PC-9 (cell line): ENCODE measurements at regions not wholly inside any gene's neighbourhood (a gene's known extent, or its start where the extent isn't known, plus 50 kb on each side); places are given as distances from the start of the nearest gene placed in this dataset.

ENCODE experiments used
- BruUV-seq: library from RNA; stranded (reverse); fragments of 400-500 nt; replicated peaks from 2 replicates; lab custom pipeline; 2021; lab: Mats Ljungman, UMichigan
- CTCF ChIA-PET: fragments of 300-600 bp; sonication (Branson Sonifier 250); formaldehyde crosslinking; loops from one replicate; lab custom pipeline; 2022; ENCODE audit warnings: antibody characterized with exemption; lab: Charles Lee
- POLR2A ChIA-PET: fragments of 300-600 bp; sonication (Branson Sonifier 250); formaldehyde crosslinking; loops from one replicate; lab custom pipeline; 2022; ENCODE audit warnings: antibody characterized with exemption; ENCODE audit not compliant: unreplicated experiment; lab: Charles Lee
- DNase-seq, 2 experiments: peaks; one replicate each; pipeline versions ENCODE4 v3.0.0 to v3.0.0-alpha.2; 2015 to 2022; ENCODE audit warnings: mixed read lengths in 1 of 2
- H2AFZ ChIP-seq: fragments of 200-600 bp; sonication (generic); 2 replicates; pipeline ENCODE4 v1.8.1; 2017; ENCODE audit warnings: antibody characterized with exemption
- H3F3A ChIP-seq: fragments of 200-600 bp; sonication (generic); 2 replicates; pipeline ENCODE4 v1.8.1; 2017; ENCODE audit warnings: antibody characterized with exemption, mild to moderate bottlenecking, low read depth; ENCODE audit not compliant: insufficient read depth
- H3K27ac ChIP-seq: fragments of 200-600 bp; sonication (generic); 2 replicates; pipeline ENCODE4 v1.6.1; 2016; ENCODE audit warnings: mixed run types
- H3K27me3 ChIP-seq: fragments of 200-600 bp; sonication (generic); 2 replicates; pipeline ENCODE4 v1.6.1; 2016; ENCODE audit warnings: low read depth, mixed run types; ENCODE audit not compliant: insufficient read depth
- H3K36me3 ChIP-seq: fragments of 200-600 bp; sonication (generic); 2 replicates; pipeline ENCODE4 v1.6.1; 2016; ENCODE audit warnings: low read depth, mixed run types
- H3K4me1 ChIP-seq: fragments of 200-600 bp; sonication (generic); replicated peaks from 2 replicates; pipeline ENCODE4 v1.6.1; 2016; ENCODE audit warnings: mixed run types; ENCODE audit not compliant: insufficient read depth
- H3K4me2 ChIP-seq: fragments of 200-600 bp; sonication (generic); 2 replicates; pipeline ENCODE4 v1.6.1; 2017; ENCODE audit warnings: mixed run types
- H3K4me3 ChIP-seq: fragments of 200-600 bp; sonication (generic); 2 replicates; pipeline ENCODE4 v1.6.1; 2016; ENCODE audit warnings: mixed run types
- H3K79me2 ChIP-seq: fragments of 200-600 bp; sonication (generic); 2 replicates; pipeline ENCODE4 v1.6.1; 2017; ENCODE audit warnings: low read depth, mixed run types
- H3K9me2 ChIP-seq: fragments of 200-600 bp; sonication (generic); 2 replicates; pipeline ENCODE4 v1.8.1; 2017; ENCODE audit warnings: mild to moderate bottlenecking; ENCODE audit not compliant: insufficient read depth
- H3K9me3 ChIP-seq: fragments of 200-600 bp; sonication (generic); 2 replicates; pipeline ENCODE4 v1.8.1; 2016; ENCODE audit warnings: low read depth; ENCODE audit not compliant: insufficient read depth
- H4K20me1 ChIP-seq: fragments of 200-600 bp; sonication (generic); 2 replicates; pipeline ENCODE4 v1.8.1; 2017; ENCODE audit not compliant: insufficient read depth
- EZH2 ChIP-seq: fragments of 200-600 bp; sonication (generic); IDR thresholded peaks from 2 replicates; pipeline ENCODE4 v1.8.0; 2017; ENCODE audit warnings: antibody characterized with exemption, low read depth
- intact Hi-C: fragments of 100-400 bp; cut with micrococcal nuclease; formaldehyde crosslinking; loops from one replicate; pipeline ENCODE4 v1.10.0; 2022; ENCODE audit not compliant: unreplicated experiment
- TF ChIP-seq, protein P1 (sequence below): fragments of 200-600 bp; sonication (generic); conservative IDR thresholded peaks from 2 replicates; pipeline ENCODE4 v1.6.1; 2017; ENCODE audit warnings: mixed run types, antibody characterized with exemption, mild to moderate bottlenecking, moderate library complexity

DNA sequence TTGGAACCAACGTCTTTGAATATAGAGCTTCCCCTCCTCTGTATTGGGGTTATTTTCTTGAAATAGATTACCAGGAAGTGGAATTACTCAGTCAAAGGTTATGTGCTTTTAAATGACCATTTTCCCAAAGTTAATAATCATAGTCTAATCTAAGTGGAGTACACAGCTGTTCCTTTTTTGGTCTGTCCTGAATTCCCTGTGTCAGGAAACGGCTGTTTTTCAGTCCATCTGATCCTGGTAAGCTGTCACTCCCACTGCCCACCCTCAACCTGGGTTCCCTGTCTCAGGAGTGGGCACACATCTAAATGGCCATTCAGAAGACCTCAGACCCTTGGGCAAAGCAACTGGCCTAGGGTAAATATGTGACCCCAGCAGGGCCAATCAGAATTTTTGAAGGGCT lies 57.6 kb upstream of the KSR1 start:
- Histone ChIP-seq H3K27me3 (no peaks in the 10 kb centered on the region), H3F3A (no peaks in the 10 kb centered on the region), H2AFZ (no peak overlapping the region), H3K79me2 (no peaks in the 10 kb centered on the region), H3K36me3 (no peaks in the 10 kb centered on the region), H3K4me1 (peaks cover 7% of the 10 kb centered on the region), H3K4me2 (no peak overlapping the region), H3K27ac (no peak overlapping the region), H3K9me2 (no peaks in the 10 kb centered on the region), H3K4me3 (no peak overlapping the region), H4K20me1 (no peaks in the 10 kb centered on the region), H3K9me3 (peaks cover 10% of the 10 kb centered on the region; the same call in 1 of the 2 replicates)
- BruUV-seq = no TSS peak
- intact Hi-C loops = no loop called here
- ChIA-PET POLR2A (no interaction called here), CTCF (no interaction called here)
- DNase-seq = no peak
- TF ChIP-seq, protein P1, sequence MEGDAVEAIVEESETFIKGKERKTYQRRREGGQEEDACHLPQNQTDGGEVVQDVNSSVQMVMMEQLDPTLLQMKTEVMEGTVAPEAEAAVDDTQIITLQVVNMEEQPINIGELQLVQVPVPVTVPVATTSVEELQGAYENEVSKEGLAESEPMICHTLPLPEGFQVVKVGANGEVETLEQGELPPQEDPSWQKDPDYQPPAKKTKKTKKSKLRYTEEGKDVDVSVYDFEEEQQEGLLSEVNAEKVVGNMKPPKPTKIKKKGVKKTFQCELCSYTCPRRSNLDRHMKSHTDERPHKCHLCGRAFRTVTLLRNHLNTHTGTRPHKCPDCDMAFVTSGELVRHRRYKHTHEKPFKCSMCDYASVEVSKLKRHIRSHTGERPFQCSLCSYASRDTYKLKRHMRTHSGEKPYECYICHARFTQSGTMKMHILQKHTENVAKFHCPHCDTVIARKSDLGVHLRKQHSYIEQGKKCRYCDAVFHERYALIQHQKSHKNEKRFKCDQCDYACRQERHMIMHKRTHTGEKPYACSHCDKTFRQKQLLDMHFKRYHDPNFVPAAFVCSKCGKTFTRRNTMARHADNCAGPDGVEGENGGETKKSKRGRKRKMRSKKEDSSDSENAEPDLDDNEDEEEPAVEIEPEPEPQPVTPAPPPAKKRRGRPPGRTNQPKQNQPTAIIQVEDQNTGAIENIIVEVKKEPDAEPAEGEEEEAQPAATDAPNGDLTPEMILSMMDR = no peak
- no peak for TF ChIP-seq EZH2

DNA sequence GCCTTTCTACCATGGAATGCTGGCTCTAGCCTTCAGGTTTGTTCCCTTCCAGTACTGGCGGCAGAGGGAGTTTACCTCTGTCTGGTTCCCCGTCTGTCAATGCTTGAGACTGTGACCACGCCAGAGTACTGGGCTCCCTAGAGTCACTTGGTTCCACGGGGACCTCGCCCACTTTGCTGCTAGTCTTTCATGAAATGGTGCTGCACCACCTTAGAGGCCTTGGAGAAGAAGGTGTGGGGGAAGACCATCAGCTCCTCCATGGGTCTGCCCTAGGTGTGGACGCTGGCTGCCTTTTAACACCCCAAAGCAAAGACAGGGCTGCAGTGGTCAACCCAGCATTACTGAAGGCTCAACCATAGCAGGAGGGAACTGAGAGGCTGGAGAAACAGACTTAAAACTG lies 55.3 kb upstream of the KSR1 start:
- Histone ChIP-seq H3F3A (no peaks in the 10 kb centered on the region), H2AFZ (no peak overlapping the region), H3K4me3 (no peak overlapping the region), H3K4me1 (peaks cover 7% of the 10 kb centered on the region), H4K20me1 (no peaks in the 10 kb centered on the region), H3K27me3 (no peaks in the 10 kb centered on the region), H3K9me2 (no peaks in the 10 kb centered on the region), H3K36me3 (no peaks in the 10 kb centered on the region), H3K27ac (no peak overlapping the region), H3K9me3 (no peaks in the 10 kb centered on the region), H3K4me2 (no peak overlapping the region), H3K79me2 (no peaks in the 10 kb centered on the region)
- intact Hi-C loops = no loop called here
- TF ChIP-seq, protein P1 = no peak
- no peak for TF ChIP-seq EZH2
- ChIA-PET CTCF (no interaction called here), POLR2A (no interaction called here)
- BruUV-seq = no TSS peak
- no peak for DNase-seq

DNA sequence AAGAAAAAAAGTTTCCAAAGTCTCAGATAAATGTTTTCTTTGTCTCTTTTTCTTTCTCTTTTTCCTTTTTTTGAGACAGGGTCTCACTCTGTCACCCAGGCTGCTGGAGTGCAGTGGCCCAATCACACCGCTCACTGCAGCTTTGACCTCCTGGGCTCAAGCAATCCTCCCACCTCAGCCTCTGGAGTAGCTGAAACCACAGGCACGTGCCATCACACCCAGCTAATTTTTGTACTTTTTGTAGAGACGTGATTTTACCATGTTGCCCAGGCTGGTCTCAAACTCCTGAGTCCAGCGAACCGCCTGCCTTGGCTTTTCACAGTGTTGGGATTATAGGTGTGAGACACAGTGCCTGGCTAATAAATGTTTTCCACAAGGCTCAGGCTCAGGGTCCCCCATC lies 53.3 kb upstream of the KSR1 start:
- Histone ChIP-seq H3K4me2 (no peak overlapping the region), H3K9me3 (no peaks in the 10 kb centered on the region), H3K79me2 (no peaks in the 10 kb centered on the region), H3K27me3 (no peaks in the 10 kb centered on the region), H3K27ac (no peak overlapping the region), H3K4me3 (no peak overlapping the region), H3K36me3 (no peaks in the 10 kb centered on the region), H3K9me2 (no peaks in the 10 kb centered on the region), H4K20me1 (no peaks in the 10 kb centered on the region), H3K4me1 (no peaks in the 10 kb centered on the region), H3F3A (no peaks in the 10 kb centered on the region), H2AFZ (no peak overlapping the region)
- intact Hi-C loops = no loop called here
- DNase-seq = no peak
- ChIA-PET CTCF (interaction anchor here (0.6 kb wide), 1 partner anchor 574 kb away, joined by 3 read pairs; no protein-coding TSS in a partner anchor), POLR2A (no interaction called here)
- no TSS peak for BruUV-seq
- TF ChIP-seq, protein P1 = no peak
- no peak for TF ChIP-seq EZH2
